ENCODE measurements at regions not wholly inside any gene's neighbourhood (a gene's known extent, or its start where the extent isn't known, plus 50 kb on each side); places are given as distances from the start of the nearest gene placed in this dataset.

DNA sequence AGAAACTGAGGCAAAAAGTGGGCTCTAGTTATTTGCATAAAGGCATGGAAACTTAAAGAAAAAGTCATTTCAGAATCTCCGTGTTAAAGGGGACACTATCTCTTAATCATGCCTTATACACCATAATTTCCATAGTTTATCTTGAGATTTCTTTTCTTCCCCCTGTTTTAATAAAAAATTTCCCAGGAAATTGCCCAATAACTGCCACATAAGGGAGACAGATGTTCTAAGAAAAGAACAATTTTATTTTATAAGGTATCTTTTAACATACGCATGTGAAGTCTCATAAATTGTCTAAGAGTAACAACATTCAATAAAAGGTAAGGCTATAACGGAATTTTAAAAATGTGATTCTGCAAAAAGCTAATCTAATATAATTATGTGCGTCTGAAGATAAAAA lies 371.3 kb downstream of the IRS2 start:
- H3K27ac ChIP-seq (ENCODE audit: extremely low read depth, low read depth, low read length) = no peak overlapping the region
- H3K4me1 ChIP-seq (ENCODE audit: control insufficient read depth, insufficient read depth, low read length) = 0 out of 2 replicates have a peak, but pooled peaks cover 3% of the 10 kb centered on the region
- no peaks in the 10 kb centered on the region for H3K36me3 ChIP-seq (ENCODE audit: control insufficient read depth in 2 of 2, insufficient read depth in 1 of 2, low read length in 2 of 2)
- TF ChIP-seq ZNF561 (tag by site-specific recombination; IDR thresholded peaks at IDR 0.05; ENCODE audit: borderline replicate concordance) (no peak), ZNF114 (tag by site-specific recombination; IDR thresholded peaks at IDR 0.05) (no peak), SP3 (tag by site-specific recombination; IDR thresholded peaks at IDR 0.05) (no peak), HOXC10 (CRISPR knock-in tag; IDR thresholded peaks at IDR 0.05) (no peak), ZNF629 (tag by site-specific recombination; IDR thresholded peaks at IDR 0.05) (no peak), GLI4 (tag by site-specific recombination; IDR thresholded peaks at IDR 0.05) (no peak), ZNF624 (tag by site-specific recombination; IDR thresholded peaks at IDR 0.05) (no peak), ZNF510 (tag by site-specific recombination; IDR thresholded peaks at IDR 0.05; ENCODE audit: insufficient replicate concordance) (no peak), ZFP41 (tag by site-specific recombination; IDR thresholded peaks at IDR 0.05; ENCODE audit: borderline replicate concordance) (no peak), ZNF274 (IDR thresholded peaks at IDR 0.05; ENCODE audit: low read length) (no peak), ZNF274 (tag by site-specific recombination; IDR thresholded peaks at IDR 0.05; ENCODE audit: borderline replicate concordance) (no peak), ZNF394 (tag by site-specific recombination; IDR thresholded peaks at IDR 0.05; ENCODE audit: borderline replicate concordance) (no peak), ZBTB1 (tag by site-specific recombination; IDR thresholded peaks at IDR 0.05) (no peak), REST (tag by site-specific recombination; IDR thresholded peaks at IDR 0.05) (no peak), ZNF585B (tag by site-specific recombination; IDR thresholded peaks at IDR 0.05) (no peak), MEIS1 (CRISPR knock-in tag; IDR thresholded peaks at IDR 0.05; ENCODE audit: borderline replicate concordance) (no peak), ZNF768 (tag by site-specific recombination; IDR thresholded peaks at IDR 0.05) (no peak)
- TF ChIP-seq, protein P1, sequence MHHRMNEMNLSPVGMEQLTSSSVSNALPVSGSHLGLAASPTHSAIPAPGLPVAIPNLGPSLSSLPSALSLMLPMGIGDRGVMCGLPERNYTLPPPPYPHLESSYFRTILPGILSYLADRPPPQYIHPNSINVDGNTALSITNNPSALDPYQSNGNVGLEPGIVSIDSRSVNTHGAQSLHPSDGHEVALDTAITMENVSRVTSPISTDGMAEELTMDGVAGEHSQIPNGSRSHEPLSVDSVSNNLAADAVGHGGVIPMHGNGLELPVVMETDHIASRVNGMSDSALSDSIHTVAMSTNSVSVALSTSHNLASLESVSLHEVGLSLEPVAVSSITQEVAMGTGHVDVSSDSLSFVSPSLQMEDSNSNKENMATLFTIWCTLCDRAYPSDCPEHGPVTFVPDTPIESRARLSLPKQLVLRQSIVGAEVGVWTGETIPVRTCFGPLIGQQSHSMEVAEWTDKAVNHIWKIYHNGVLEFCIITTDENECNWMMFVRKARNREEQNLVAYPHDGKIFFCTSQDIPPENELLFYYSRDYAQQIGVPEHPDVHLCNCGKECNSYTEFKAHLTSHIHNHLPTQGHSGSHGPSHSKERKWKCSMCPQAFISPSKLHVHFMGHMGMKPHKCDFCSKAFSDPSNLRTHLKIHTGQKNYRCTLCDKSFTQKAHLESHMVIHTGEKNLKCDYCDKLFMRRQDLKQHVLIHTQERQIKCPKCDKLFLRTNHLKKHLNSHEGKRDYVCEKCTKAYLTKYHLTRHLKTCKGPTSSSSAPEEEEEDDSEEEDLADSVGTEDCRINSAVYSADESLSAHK (tag by site-specific recombination; IDR thresholded peaks at IDR 0.05) = no peak
- TF ChIP-seq, protein P2, sequence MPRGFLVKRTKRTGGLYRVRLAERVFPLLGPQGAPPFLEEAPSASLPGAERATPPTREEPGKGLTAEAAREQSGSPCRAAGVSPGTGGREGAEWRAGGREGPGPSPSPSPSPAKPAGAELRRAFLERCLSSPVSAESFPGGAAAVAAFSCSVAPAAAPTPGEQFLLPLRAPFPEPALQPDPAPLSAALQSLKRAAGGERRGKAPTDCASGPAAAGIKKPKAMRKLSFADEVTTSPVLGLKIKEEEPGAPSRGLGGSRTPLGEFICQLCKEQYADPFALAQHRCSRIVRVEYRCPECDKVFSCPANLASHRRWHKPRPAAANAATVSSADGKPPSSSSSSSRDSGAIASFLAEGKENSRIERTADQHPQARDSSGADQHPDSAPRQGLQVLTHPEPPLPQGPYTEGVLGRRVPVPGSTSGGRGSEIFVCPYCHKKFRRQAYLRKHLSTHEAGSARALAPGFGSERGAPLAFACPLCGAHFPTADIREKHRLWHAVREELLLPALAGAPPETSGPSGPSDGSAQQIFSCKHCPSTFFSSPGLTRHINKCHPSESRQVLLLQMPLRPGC (tag by site-specific recombination; IDR thresholded peaks at IDR 0.05) = no peak
- TF ChIP-seq, protein P3, sequence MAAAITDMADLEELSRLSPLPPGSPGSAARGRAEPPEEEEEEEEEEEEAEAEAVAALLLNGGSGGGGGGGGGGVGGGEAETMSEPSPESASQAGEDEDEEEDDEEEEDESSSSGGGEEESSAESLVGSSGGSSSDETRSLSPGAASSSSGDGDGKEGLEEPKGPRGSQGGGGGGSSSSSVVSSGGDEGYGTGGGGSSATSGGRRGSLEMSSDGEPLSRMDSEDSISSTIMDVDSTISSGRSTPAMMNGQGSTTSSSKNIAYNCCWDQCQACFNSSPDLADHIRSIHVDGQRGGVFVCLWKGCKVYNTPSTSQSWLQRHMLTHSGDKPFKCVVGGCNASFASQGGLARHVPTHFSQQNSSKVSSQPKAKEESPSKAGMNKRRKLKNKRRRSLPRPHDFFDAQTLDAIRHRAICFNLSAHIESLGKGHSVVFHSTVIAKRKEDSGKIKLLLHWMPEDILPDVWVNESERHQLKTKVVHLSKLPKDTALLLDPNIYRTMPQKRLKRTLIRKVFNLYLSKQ (tag by site-specific recombination; IDR thresholded peaks at IDR 0.05; ENCODE audit: borderline replicate concordance) = no peak
- TF ChIP-seq, protein P4, sequence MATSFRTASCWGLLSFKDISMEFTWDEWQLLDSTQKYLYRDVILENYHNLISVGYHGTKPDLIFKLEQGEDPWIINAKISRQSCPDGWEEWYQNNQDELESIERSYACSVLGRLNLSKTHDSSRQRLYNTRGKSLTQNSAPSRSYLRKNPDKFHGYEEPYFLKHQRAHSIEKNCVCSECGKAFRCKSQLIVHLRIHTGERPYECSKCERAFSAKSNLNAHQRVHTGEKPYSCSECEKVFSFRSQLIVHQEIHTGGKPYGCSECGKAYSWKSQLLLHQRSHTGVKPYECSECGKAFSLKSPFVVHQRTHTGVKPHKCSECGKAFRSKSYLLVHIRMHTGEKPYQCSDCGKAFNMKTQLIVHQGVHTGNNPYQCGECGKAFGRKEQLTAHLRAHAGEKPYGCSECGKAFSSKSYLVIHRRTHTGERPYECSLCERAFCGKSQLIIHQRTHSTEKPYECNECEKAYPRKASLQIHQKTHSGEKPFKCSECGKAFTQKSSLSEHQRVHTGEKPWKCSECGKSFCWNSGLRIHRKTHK (tag by site-specific recombination; IDR thresholded peaks at IDR 0.05) = no peak
- H3K4me3 ChIP-seq (ENCODE audit: low read depth, low read length) = no peak overlapping the region
- POLR2A ChIA-PET = no interaction called here
- H3K9me3 ChIP-seq (ENCODE audit: control insufficient read depth, insufficient read depth, low read depth, low read length) = no peaks in the 10 kb centered on the region
- CTCF ChIA-PET = interaction anchor here (0.6 kb wide), 1 partner anchor 1092 kb away, joined by 3 read pairs; no protein-coding TSS in a partner anchor
